CD14-positive monocyte (primary cell): ENCODE measurements at regions not wholly inside any gene's neighbourhood (a gene's known extent, or its start where the extent isn't known, plus 50 kb on each side); places are given as distances from the start of the nearest gene placed in this dataset.

Experiments
- DNase-seq, 3 donors: peaks; one replicate each; pipeline ENCODE4 v3.0.0-alpha.2; 2011 to 2022
- H2AFZ ChIP-seq: 2 replicates; pipeline ENCODE4 v1.6.0; 2012; ENCODE audit warnings: mild to moderate bottlenecking, low read depth, low read length, inconsistent platforms; ENCODE audit not compliant: insufficient read depth, poor library complexity, severe bottlenecking
- H3K27ac ChIP-seq, 2 donors: 1 replicate in 1 of 2; 2 replicates in 1 of 2; pipeline ENCODE4 v1.5.1; 2012 to 2013; ENCODE audit warnings: low read length in 2 of 2, control low read depth in 1 of 2, inconsistent platforms in 1 of 2, low read depth in 1 of 2, mild to moderate bottlenecking in 1 of 2
- H3K27me3 ChIP-seq, 2 donors: one replicate each; pipeline versions ENCODE4 v1.6.0 to v1.6.1; 2011 to 2013; ENCODE audit warnings: low read length in 2 of 2; ENCODE audit not compliant: control insufficient read depth in 2 of 2, insufficient read depth in 2 of 2
- H3K36me3 ChIP-seq, 2 donors: replicated peaks in 1 of 2; 1 replicate in 1 of 2; 2 replicates in 1 of 2; pipeline versions ENCODE4 v1.5.1 to v1.6.1; 2012 to 2013; ENCODE audit warnings: low read length in 2 of 2, control low read depth in 1 of 2, inconsistent platforms in 1 of 2, mild to moderate bottlenecking in 1 of 2; ENCODE audit not compliant: insufficient read depth in 2 of 2, control insufficient read depth in 1 of 2
- H3K4me1 ChIP-seq, 2 donors: 1 replicate in 1 of 2; 2 replicates in 1 of 2; pipeline versions ENCODE4 v1.5.1 to v1.6.1; 2012 to 2013; ENCODE audit warnings: low read length in 2 of 2, control low read depth in 1 of 2, inconsistent platforms in 1 of 2, mild to moderate bottlenecking in 1 of 2, moderate library complexity in 1 of 2; ENCODE audit not compliant: insufficient read depth in 2 of 2, control insufficient read depth in 1 of 2
- H3K4me2 ChIP-seq: replicated peaks from 2 replicates; pipeline ENCODE3; 2012; ENCODE audit warnings: low read length, moderate library complexity, mild to moderate bottlenecking; ENCODE audit not compliant: poor library complexity, severe bottlenecking; ENCODE audit errors: extremely low read depth
- H3K4me3 ChIP-seq, 3 experiments: fragments of 200-600 bp in 1 of 3; sonication (generic) in 1 of 3; replicated peaks in 1 of 3; 1 replicate in 2 of 3; 2 replicates in 1 of 3; pipeline ENCODE4 v1.5.1; 2011 to 2013; ENCODE audit warnings: low read length in 3 of 3, mild to moderate bottlenecking in 3 of 3, control low read depth in 2 of 3, low read depth in 2 of 3, inconsistent platforms in 1 of 3, moderate library complexity in 1 of 3
- H3K79me2 ChIP-seq: 2 replicates; pipeline ENCODE4 v1.6.0; 2012; ENCODE audit warnings: mild to moderate bottlenecking, control low read depth, inconsistent platforms, low read length, moderate library complexity; ENCODE audit not compliant: insufficient read depth
- H3K9ac ChIP-seq: 2 replicates; pipeline ENCODE4 v1.6.0; 2017; ENCODE audit warnings: low read length, mild to moderate bottlenecking; ENCODE audit not compliant: insufficient read depth, poor library complexity, severe bottlenecking
- H3K9me3 ChIP-seq, 2 donors: replicated peaks in 1 of 2; 1 replicate in 1 of 2; 2 replicates in 1 of 2; pipeline versions ENCODE4 v1.5.1 to v1.6.1; 2012 to 2013; ENCODE audit warnings: low read length in 2 of 2, control low read depth in 1 of 2; ENCODE audit not compliant: control insufficient read depth in 1 of 2, insufficient read depth in 1 of 2
- H4K20me1 ChIP-seq: 2 replicates; pipeline ENCODE4 v1.6.0; 2012; ENCODE audit warnings: mild to moderate bottlenecking, low read length, control low read depth, moderate library complexity; ENCODE audit not compliant: insufficient read depth
- H3K27ac Mint-ChIP-seq, 7 donors: one replicate each; pipeline ENCODE4 v1.8.0; 2020; ENCODE audit warnings: mild to moderate bottlenecking in 7 of 7, mixed read lengths in 7 of 7, moderate library complexity in 6 of 7, inconsistent platforms in 2 of 7
- H3K27me3 Mint-ChIP-seq, 3 donors: one replicate each; pipeline ENCODE4 v1.8.0; 2021 to 2022; ENCODE audit warnings: low read depth in 3 of 3, mild to moderate bottlenecking in 3 of 3, mixed read lengths in 3 of 3, moderate library complexity in 3 of 3, inconsistent platforms in 1 of 3
- H3K36me3 Mint-ChIP-seq, 2 donors: one replicate each; pipeline ENCODE4 v1.8.0; 2020; ENCODE audit warnings: mixed read lengths in 2 of 2, inconsistent platforms in 1 of 2, mild to moderate bottlenecking in 1 of 2
- H3K4me1 Mint-ChIP-seq: one replicate; pipeline ENCODE4 v1.8.0; 2020; ENCODE audit warnings: mild to moderate bottlenecking, mixed read lengths
- H3K4me3 Mint-ChIP-seq, 2 donors: one replicate each; pipeline ENCODE4 v1.8.0; 2020; ENCODE audit warnings: mild to moderate bottlenecking in 2 of 2, mixed read lengths in 2 of 2, moderate library complexity in 1 of 2
- H3K9me3 Mint-ChIP-seq, 7 donors: one replicate each; pipeline ENCODE4 v1.8.0; 2020 to 2022; ENCODE audit warnings: mixed read lengths in 7 of 7, mild to moderate bottlenecking in 6 of 7, moderate library complexity in 6 of 7, inconsistent platforms in 2 of 7
- CTCF ChIP-seq: fragments of 200-600 bp; IDR thresholded peaks from one replicate; pipeline ENCODE4 v1.8.0; 2022; ENCODE audit warnings: antibody characterized with exemption, mild to moderate bottlenecking
- WGBS: methylation state at CpG from one replicate; pipeline ENCODE4 v1.1.5; 2013; ENCODE audit warnings: missing lambda C conversion rate; ENCODE audit not compliant: insufficient coverage; 5-methylcytosine and 5-hydroxymethylcytosine counted together
- intact Hi-C, 2 donors: fragments of 100-400 bp; cut with micrococcal nuclease; formaldehyde crosslinking; loops; one replicate each; pipeline versions ENCODE4 v1.15.0 to v1.15.1; 2023

DNA sequence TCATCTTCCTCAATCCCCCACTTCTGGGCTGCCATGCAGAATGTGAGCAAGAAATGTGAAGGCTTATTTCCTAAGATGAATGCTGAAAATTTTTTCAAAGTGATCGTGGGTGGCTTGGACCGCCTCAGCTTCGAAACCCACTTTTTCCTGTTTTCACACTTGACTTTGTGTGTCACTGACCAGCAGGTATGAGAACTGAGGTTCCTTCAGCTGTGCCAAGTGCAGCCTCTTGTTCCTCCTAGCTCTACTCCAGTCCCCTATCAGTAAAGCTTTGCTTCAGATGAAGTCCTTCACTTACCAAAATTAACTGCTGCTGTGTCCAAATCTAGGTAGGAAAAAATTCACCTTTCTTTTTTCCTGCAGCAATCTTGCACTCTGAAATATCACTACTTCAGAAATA lies 382.6 kb downstream of the DTWD2 start:
- Mint-ChIP-seq H3K27me3 (no peaks in the 10 kb centered on the region), H3K27ac (no peak overlapping the region), H3K9me3 (peaks cover 0 to 2% (median 0%) of the 10 kb centered on the region in 7 donors), H3K4me3 (no peak overlapping the region), H3K4me1 (no peaks in the 10 kb centered on the region), H3K36me3 (no peaks in the 10 kb centered on the region)
- no peak for TF ChIP-seq CTCF
- H3K4me2 ChIP-seq: no peak overlapping the region
- no peak overlapping the region for H3K4me3 ChIP-seq
- no peaks in the 10 kb centered on the region for H3K79me2 ChIP-seq
- DNase-seq: no peak
- H3K9me3 ChIP-seq: no peaks in the 10 kb centered on the region
- no peaks in the 10 kb centered on the region for H3K27me3 ChIP-seq
- no peaks in the 10 kb centered on the region for H3K4me1 ChIP-seq
- intact Hi-C loops: no loop called here
- no peak overlapping the region for H3K9ac ChIP-seq
- no peaks in the 10 kb centered on the region for H3K36me3 ChIP-seq
- H3K27ac ChIP-seq: no peak overlapping the region
- no peaks in the 10 kb centered on the region for H4K20me1 ChIP-seq
- 86% methylated on average over 1 of the region's 3 CpGs for WGBS
- no peak overlapping the region for H2AFZ ChIP-seq

- no peaks in the 10 kb centered on the region for H3K36me3 ChIP-seq
- no peaks in the 10 kb centered on the region for H3K9me3 ChIP-seq
- no CpG with 5 or more reads among the region's 2 CpGs for WGBS
- no peak for TF ChIP-seq CTCF
- H3K79me2 ChIP-seq: no peaks in the 10 kb centered on the region
- no peak overlapping the region for H3K9ac ChIP-seq
- no peak overlapping the region for H3K4me3 ChIP-seq
- Mint-ChIP-seq H3K9me3 (peaks cover 0 to 2% (median 0%) of the 10 kb centered on the region in 7 donors), H3K27ac (no peak overlapping the region), H3K27me3 (no peaks in the 10 kb centered on the region), H3K36me3 (no peaks in the 10 kb centered on the region), H3K4me1 (no peaks in the 10 kb centered on the region), H3K4me3 (no peak overlapping the region)
- H3K4me2 ChIP-seq: no peak overlapping the region
- no peak overlapping the region for H2AFZ ChIP-seq
- intact Hi-C loops: no loop called here
- H3K27ac ChIP-seq: no peak overlapping the region
- no peaks in the 10 kb centered on the region for H3K4me1 ChIP-seq
- H3K27me3 ChIP-seq: no peaks in the 10 kb centered on the region
- no peak for DNase-seq
- no peaks in the 10 kb centered on the region for H4K20me1 ChIP-seq
Measured at GRCh38 chr5:118604106-118604505, 384.2 kb downstream of the DTWD2 start.
